ENCODE measurements at regions not wholly inside any gene's neighbourhood (a gene's known extent, or its start where the extent isn't known, plus 50 kb on each side); places are given as distances from the start of the nearest gene placed in this dataset.
"Not testable (repeated sequence)": the region's sequence is repeated elsewhere in the genome, so short reads cannot be mapped to it uniquely, and the experiment has no call there.

GRCh38 chr14:49364752-49365117, 221.4 kb downstream of the RPS29 start:
- no peak for DNase-seq

GRCh38 chr14:49363821-49364751, 222.1 kb downstream of the RPS29 start:
- no peak for DNase-seq

GRCh38 chr14:49362916-49363315, 223.3 kb downstream of the RPS29 start:
- no peak for DNase-seq

- no peak for DNase-seq
These were observed 247.1 kb downstream of the RPS29 start for GRCh38 chr14:49339130-49339529.

- DNase-seq = no peak
These were observed 266.4 kb downstream of the RPS29 start for GRCh38 chr14:49319810-49320209.

GRCh38 chr14:49315570-49315969, 270.6 kb downstream of the RPS29 start:
- no peak for DNase-seq

- DNase-seq = no peak
These were observed 271.4 kb downstream of the RPS29 start for GRCh38 chr14:49314737-49315136.

GRCh38 chr14:49313108-49313507, 273.1 kb downstream of the RPS29 start:
- DNase-seq = no peak

GRCh38 chr14:49310298-49310697, 275.9 kb downstream of the RPS29 start:
- no peak for DNase-seq

GRCh38 chr14:49306152-49306751, 279.9 kb downstream of the RPS29 start:
- DNase-seq = no peak

GRCh38 chr14:49303946-49304516, 282.1 kb downstream of the RPS29 start:
- DNase-seq = no peak

GRCh38 chr14:49297102-49297501, 289.1 kb downstream of the RPS29 start:
- DNase-seq = no peak

GRCh38 chr14:49294621-49295148, 291.5 kb downstream of the RPS29 start:
- DNase-seq = no peak

- no peak for DNase-seq
These were observed 299.2 kb downstream of the RPS29 start for GRCh38 chr14:49287004-49287403.

- no peak for DNase-seq
These were observed 299.8 kb downstream of the RPS29 start for GRCh38 chr14:49286257-49286983.

- DNase-seq = no peak
These were observed 305.6 kb downstream of the RPS29 start for GRCh38 chr14:49280566-49280965.

- no peak for DNase-seq
These were observed 335.7 kb downstream of the RPS29 start for GRCh38 chr14:49250517-49250916.

- DNase-seq = no peak
These were observed 336.1 kb downstream of the RPS29 start for GRCh38 chr14:49250109-49250508.

- DNase-seq = no peak
These were observed 337.2 kb downstream of the RPS29 start for GRCh38 chr14:49249022-49249421.

GRCh38 chr14:49243777-49244176, 342.4 kb downstream of the RPS29 start:
- not testable (repeated sequence) for DNase-seq

GRCh38 chr14:49240383-49240782, 345.8 kb downstream of the RPS29 start:
- DNase-seq = no peak

- DNase-seq = no peak
These were observed 357.6 kb downstream of the RPS29 start for GRCh38 chr14:49228552-49228951.

GRCh38 chr14:49221316-49221715, 364.9 kb downstream of the RPS29 start:
- DNase-seq = no peak
